ENCODE measurements at regions not wholly inside any gene's neighbourhood (a gene's known extent, or its start where the extent isn't known, plus 50 kb on each side); places are given as distances from the start of the nearest gene placed in this dataset.

DNA sequence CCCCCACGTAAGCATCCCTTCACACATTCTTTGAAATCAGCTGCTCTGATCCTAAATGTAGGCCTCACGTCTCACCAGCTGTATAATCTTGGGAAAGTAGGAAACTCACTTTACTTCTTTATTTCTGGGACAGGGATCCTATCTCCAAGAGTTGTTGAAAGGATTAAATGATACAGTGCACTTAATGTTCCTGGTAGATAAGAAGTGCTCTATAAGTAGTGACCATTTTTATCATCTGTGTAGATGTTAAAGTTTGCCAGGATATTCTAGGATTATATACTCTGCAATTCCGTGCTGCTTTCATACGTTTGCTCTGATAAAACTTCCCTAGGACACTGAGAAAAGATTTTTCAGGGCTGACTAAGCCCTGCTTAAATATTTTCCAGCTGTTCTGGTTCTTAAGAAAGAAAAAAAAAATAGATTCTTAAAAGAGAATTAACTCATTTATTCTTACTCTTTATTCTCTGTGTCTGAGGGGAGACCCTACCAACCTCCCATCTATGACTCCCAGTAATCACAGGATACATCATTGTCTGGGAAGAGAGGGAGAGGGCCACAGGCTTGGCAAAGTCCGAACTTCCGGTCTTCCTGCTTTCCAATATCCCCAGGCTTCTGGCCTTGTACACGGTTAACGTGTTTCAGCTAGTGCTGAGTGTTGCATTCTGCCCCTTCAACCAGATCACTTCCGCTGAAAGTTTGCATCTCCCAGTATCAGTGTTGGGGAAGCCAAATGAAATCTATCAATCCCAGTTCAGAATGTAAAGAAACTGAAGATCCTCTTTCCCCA, 269.2 kb downstream of the TRIML1 start:
- no peaks in the 10 kb centered on the region for H3K4me1 ChIP-seq (ENCODE audit: insufficient read depth, low read length)
- H3K9ac ChIP-seq (ENCODE audit: low read length), result no peak overlapping the region
- H3K27ac ChIP-seq (ENCODE audit: low read length), result no peak overlapping the region
- no peaks in the 10 kb centered on the region for H3F3A ChIP-seq (ENCODE audit: low read length, unreplicated experiment)
- ATAC-seq (no peak), DNase-seq (no peak)
- TF ChIP-seq, protein P1, sequence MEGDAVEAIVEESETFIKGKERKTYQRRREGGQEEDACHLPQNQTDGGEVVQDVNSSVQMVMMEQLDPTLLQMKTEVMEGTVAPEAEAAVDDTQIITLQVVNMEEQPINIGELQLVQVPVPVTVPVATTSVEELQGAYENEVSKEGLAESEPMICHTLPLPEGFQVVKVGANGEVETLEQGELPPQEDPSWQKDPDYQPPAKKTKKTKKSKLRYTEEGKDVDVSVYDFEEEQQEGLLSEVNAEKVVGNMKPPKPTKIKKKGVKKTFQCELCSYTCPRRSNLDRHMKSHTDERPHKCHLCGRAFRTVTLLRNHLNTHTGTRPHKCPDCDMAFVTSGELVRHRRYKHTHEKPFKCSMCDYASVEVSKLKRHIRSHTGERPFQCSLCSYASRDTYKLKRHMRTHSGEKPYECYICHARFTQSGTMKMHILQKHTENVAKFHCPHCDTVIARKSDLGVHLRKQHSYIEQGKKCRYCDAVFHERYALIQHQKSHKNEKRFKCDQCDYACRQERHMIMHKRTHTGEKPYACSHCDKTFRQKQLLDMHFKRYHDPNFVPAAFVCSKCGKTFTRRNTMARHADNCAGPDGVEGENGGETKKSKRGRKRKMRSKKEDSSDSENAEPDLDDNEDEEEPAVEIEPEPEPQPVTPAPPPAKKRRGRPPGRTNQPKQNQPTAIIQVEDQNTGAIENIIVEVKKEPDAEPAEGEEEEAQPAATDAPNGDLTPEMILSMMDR (conservative IDR thresholded peaks at IDR 0.05; ENCODE audit: low read depth, low read length), result no peak
- TF ChIP-seq EZH2phosphoT487 (IDR thresholded peaks at IDR 0.05; ENCODE audit: borderline replicate concordance, low read length) (no peak), EZH2 (IDR thresholded peaks at IDR 0.05; ENCODE audit: low read length, unreplicated experiment) (no peak)
- intact Hi-C loops (cut with micrococcal nuclease), result no loop called here
- H3K36me3 ChIP-seq (ENCODE audit: low read depth, low read length), result no peaks in the 10 kb centered on the region
- no peak overlapping the region for H2AFZ ChIP-seq (ENCODE audit: low read length)
- no peak overlapping the region for H3K4me2 ChIP-seq (ENCODE audit: low read length)
- no peak overlapping the region for H3K4me3 ChIP-seq (ENCODE audit: low read length)
- no TSS peak for BruUV-seq (replicated peaks)
- H3K9me2 ChIP-seq (replicated peaks; ENCODE audit: low read length), result no peaks in the 10 kb centered on the region
- no peaks in the 10 kb centered on the region for H3K9me3 ChIP-seq (ENCODE audit: low read length)
- ChIA-PET CTCF (no interaction called here), POLR2A (ENCODE audit: unreplicated experiment) (no interaction called here)
- no peaks in the 10 kb centered on the region for H4K20me1 ChIP-seq (ENCODE audit: low read length)
- no peaks in the 10 kb centered on the region for H3K79me2 ChIP-seq (ENCODE audit: low read length)
- no peaks in the 10 kb centered on the region for H3K27me3 ChIP-seq (ENCODE audit: low read length)

DNA sequence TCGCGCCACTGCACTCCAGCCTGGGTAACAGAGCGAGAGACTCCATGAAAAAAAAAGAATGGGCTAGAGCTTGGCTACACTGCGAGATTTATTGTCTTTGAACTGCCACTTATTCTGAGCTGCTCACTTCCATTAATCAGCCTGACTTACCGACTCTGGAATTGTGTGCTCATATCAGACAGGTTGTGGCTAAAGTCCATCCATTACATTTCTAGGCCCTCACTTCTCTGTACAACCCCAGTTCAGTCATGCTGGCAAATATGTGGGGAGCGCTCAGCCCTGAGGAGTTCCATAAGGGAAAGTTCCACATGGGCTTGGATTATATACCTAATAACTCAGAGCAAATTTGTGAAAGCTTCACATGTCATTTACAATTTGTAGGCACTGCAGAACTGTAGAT, 270.6 kb downstream of the TRIML1 start:
- BruUV-seq (replicated peaks), result no TSS peak
- no peaks in the 10 kb centered on the region for H3F3A ChIP-seq (ENCODE audit: low read length, unreplicated experiment)
- ChIA-PET CTCF (no interaction called here), POLR2A (ENCODE audit: unreplicated experiment) (no interaction called here)
- H3K4me2 ChIP-seq (ENCODE audit: low read length), result no peak overlapping the region
- H3K4me3 ChIP-seq (ENCODE audit: low read length), result no peak overlapping the region
- H3K79me2 ChIP-seq (ENCODE audit: low read length), result no peaks in the 10 kb centered on the region
- H3K4me1 ChIP-seq (ENCODE audit: insufficient read depth, low read length), result no peaks in the 10 kb centered on the region
- no peak overlapping the region for H3K27ac ChIP-seq (ENCODE audit: low read length)
- intact Hi-C loops (cut with micrococcal nuclease), result no loop called here
- H3K27me3 ChIP-seq (ENCODE audit: low read length), result no peaks in the 10 kb centered on the region
- H3K9ac ChIP-seq (ENCODE audit: low read length), result no peak overlapping the region
- H3K36me3 ChIP-seq (ENCODE audit: low read depth, low read length), result no peaks in the 10 kb centered on the region
- H2AFZ ChIP-seq (ENCODE audit: low read length), result no peak overlapping the region
- no peaks in the 10 kb centered on the region for H3K9me2 ChIP-seq (replicated peaks; ENCODE audit: low read length)
- H4K20me1 ChIP-seq (ENCODE audit: low read length), result no peaks in the 10 kb centered on the region
- ATAC-seq (no peak), DNase-seq (no peak)
- TF ChIP-seq EZH2 (IDR thresholded peaks at IDR 0.05; ENCODE audit: low read length, unreplicated experiment) (no peak), EZH2phosphoT487 (IDR thresholded peaks at IDR 0.05; ENCODE audit: borderline replicate concordance, low read length) (no peak)
- TF ChIP-seq, protein P1 (conservative IDR thresholded peaks at IDR 0.05; ENCODE audit: low read depth, low read length), result no peak
- no peaks in the 10 kb centered on the region for H3K9me3 ChIP-seq (ENCODE audit: low read length)

DNA sequence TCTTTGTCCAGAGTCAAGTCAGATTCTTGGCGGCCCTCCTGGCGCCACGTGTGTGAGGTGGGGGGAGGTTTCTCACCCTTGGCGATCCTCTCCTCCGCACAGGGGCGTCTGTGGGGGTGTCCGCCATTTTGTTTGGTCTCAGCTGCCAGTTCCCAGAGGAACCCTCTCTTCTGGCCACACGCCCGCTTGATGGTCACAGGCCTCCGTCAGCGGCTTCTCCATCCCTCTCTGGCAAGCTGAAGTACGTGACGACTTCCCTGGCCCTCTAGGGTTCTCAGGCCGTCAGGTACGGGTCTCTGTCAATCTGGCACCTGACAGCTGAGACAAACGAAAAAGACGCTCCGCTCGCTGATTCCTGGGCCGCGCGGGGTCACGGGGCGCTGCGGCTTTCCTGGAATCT, 272.6 kb downstream of the TRIML1 start:
- TF ChIP-seq EZH2 (IDR thresholded peaks at IDR 0.05; ENCODE audit: low read length, unreplicated experiment), result no peak
- TF ChIP-seq, protein P1 (conservative IDR thresholded peaks at IDR 0.05; ENCODE audit: low read depth, low read length), result no peak
- TF ChIP-seq EZH2phosphoT487 (IDR thresholded peaks at IDR 0.05; ENCODE audit: borderline replicate concordance, low read length), result no peak
- H3K4me3 ChIP-seq (ENCODE audit: low read length), result no peak overlapping the region
- H3K9me2 ChIP-seq (replicated peaks; ENCODE audit: low read length), result no peaks in the 10 kb centered on the region
- no peaks in the 10 kb centered on the region for H3K27me3 ChIP-seq (ENCODE audit: low read length)
- no peaks in the 10 kb centered on the region for H3K4me1 ChIP-seq (ENCODE audit: insufficient read depth, low read length)
- H3K9ac ChIP-seq (ENCODE audit: low read length), result no peak overlapping the region
- intact Hi-C loops (cut with micrococcal nuclease), result no loop called here
- DNase-seq (no peak), ATAC-seq (no peak)
- no peak overlapping the region for H3K27ac ChIP-seq (ENCODE audit: low read length)
- no peaks in the 10 kb centered on the region for H3F3A ChIP-seq (ENCODE audit: low read length, unreplicated experiment)
- H3K4me2 ChIP-seq (ENCODE audit: low read length), result no peak overlapping the region
- POLR2A ChIA-PET (ENCODE audit: unreplicated experiment), result no interaction called here
- H4K20me1 ChIP-seq (ENCODE audit: low read length), result no peaks in the 10 kb centered on the region
- no peak overlapping the region for H2AFZ ChIP-seq (ENCODE audit: low read length)
- no peaks in the 10 kb centered on the region for H3K36me3 ChIP-seq (ENCODE audit: low read depth, low read length)
- CTCF ChIA-PET, result no interaction called here
- H3K9me3 ChIP-seq (ENCODE audit: low read length), result no peaks in the 10 kb centered on the region
- BruUV-seq (replicated peaks), result no TSS peak
- no peaks in the 10 kb centered on the region for H3K79me2 ChIP-seq (ENCODE audit: low read length)

Measured in PC-3 (cell line).